ENCODE measurements at regions not wholly inside any gene's neighbourhood (a gene's known extent, or its start where the extent isn't known, plus 50 kb on each side); places are given as distances from the start of the nearest gene placed in this dataset.

GRCh38 chr2:150978053-150978452 is 283.6 kb downstream of the RBM43 start:
- Histone ChIP-seq H3K27ac (ENCODE audit: low read length) (no peak overlapping the region), H3K4me3 (ENCODE audit: low read depth in 2 of 2, low read length in 2 of 2) (no peak overlapping the region), H3K36me3 (ENCODE audit: control insufficient read depth, insufficient read depth, low read length) (no peaks in the 10 kb centered on the region), H3K4me1 (ENCODE audit: control insufficient read depth, insufficient read depth, low read length) (no peaks in the 10 kb centered on the region), H3K27me3 (ENCODE audit: control insufficient read depth, insufficient read depth, low read length) (no peaks in the 10 kb centered on the region), H3K9me3 (ENCODE audit: control insufficient read depth, insufficient read depth, low read depth, low read length) (no peaks in the 10 kb centered on the region)
- no TSS peak for BruUV-seq (replicated peaks)
- in situ Hi-C loops (cut with HindIII; ENCODE audit: low pct_unique_long_range_greater_than_20kb, low sequenced_read_pairs) (no loop called here), intact Hi-C loops (cut with micrococcal nuclease; ENCODE audit: unreplicated experiment) (no loop called here)
- DNase-seq (ENCODE audit: low read depth, low spot score), result no peak
- ATAC-seq, result no peak
- POLR2A ChIA-PET, result no interaction called here
- CTCF ChIA-PET, result no interaction called here
- TF ChIP-seq REST (IDR thresholded peaks at IDR 0.05; ENCODE audit: insufficient read depth in 1 of 2, low read depth in 2 of 2, low read length in 1 of 2) (no peak), SIN3A (IDR thresholded peaks at IDR 0.05; ENCODE audit: borderline replicate concordance, insufficient read depth, low read depth, low read length) (no peak), CTCF (IDR thresholded peaks at IDR 0.05) (no peak), TCF7L2 (IDR thresholded peaks at IDR 0.05; ENCODE audit: low read depth, low read length) (no peak), POLR2AphosphoS5 (IDR thresholded peaks at IDR 0.05; ENCODE audit: low read depth, low read length) (no peak)

- H3K9me3 ChIP-seq (ENCODE audit: control insufficient read depth, insufficient read depth, low read depth, low read length), result no peaks in the 10 kb centered on the region
- H3K4me1 ChIP-seq (ENCODE audit: control insufficient read depth, insufficient read depth, low read length), result no peaks in the 10 kb centered on the region
- no peak for ATAC-seq
- intact Hi-C loops (cut with micrococcal nuclease; ENCODE audit: unreplicated experiment), result no loop called here
- ChIA-PET CTCF (no interaction called here), POLR2A (no interaction called here)
- H3K27ac ChIP-seq (ENCODE audit: low read length), result no peak overlapping the region
- TF ChIP-seq CTCF (IDR thresholded peaks at IDR 0.05) (no peak), SIN3A (IDR thresholded peaks at IDR 0.05; ENCODE audit: borderline replicate concordance, insufficient read depth, low read depth, low read length) (no peak), TCF7L2 (IDR thresholded peaks at IDR 0.05; ENCODE audit: low read depth, low read length) (no peak), REST (IDR thresholded peaks at IDR 0.05; ENCODE audit: insufficient read depth in 1 of 2, low read depth in 2 of 2, low read length in 1 of 2) (no peak), POLR2AphosphoS5 (IDR thresholded peaks at IDR 0.05; ENCODE audit: low read depth, low read length) (no peak)
- DNase-seq (ENCODE audit: low read depth, low spot score), result no peak
- no peak overlapping the region for H3K4me3 ChIP-seq (ENCODE audit: low read depth in 2 of 2, low read length in 2 of 2)
- in situ Hi-C loops (cut with HindIII; ENCODE audit: low pct_unique_long_range_greater_than_20kb, low sequenced_read_pairs), result no loop called here
- no peaks in the 10 kb centered on the region for H3K27me3 ChIP-seq (ENCODE audit: control insufficient read depth, insufficient read depth, low read length)
- BruUV-seq (replicated peaks), result no TSS peak
- H3K36me3 ChIP-seq (ENCODE audit: control insufficient read depth, insufficient read depth, low read length), result no peaks in the 10 kb centered on the region
Measured at GRCh38 chr2:150977296-150977695, 284.4 kb downstream of the RBM43 start.
